ENCODE measurements at regions not wholly inside any gene's neighbourhood (a gene's known extent, or its start where the extent isn't known, plus 50 kb on each side); places are given as distances from the start of the nearest gene placed in this dataset.

DNA sequence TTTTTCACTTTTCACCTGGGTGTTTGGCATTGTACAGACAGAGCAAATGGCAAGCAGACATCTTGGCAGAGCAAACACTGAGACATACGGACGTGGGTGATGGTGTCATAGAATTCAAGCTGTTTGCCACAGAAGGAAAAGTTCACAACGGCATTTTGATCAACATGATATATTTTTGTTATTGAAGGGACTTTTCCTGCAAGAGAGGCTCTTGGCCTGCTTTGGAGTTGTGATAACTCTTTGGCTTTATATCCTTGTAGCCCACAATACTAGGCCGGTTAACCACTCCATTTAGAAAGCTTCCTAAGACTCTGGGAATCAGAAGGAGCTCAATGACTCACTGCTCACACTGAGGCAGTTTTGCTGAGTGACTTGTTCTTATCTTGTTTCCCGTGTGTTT is 1038.3 kb downstream of the TLE1 start:
- Histone ChIP-seq H3K4me2 (ENCODE audit: control insufficient read depth, insufficient read depth) (no peak overlapping the region), H3K36me3 (ENCODE audit: control insufficient read depth in 2 of 2, insufficient read depth in 2 of 2, low read length in 1 of 2) (no peaks in the 10 kb centered on the region), H2AFZ (ENCODE audit: control insufficient read depth, low read depth, low read length) (no peak overlapping the region), H3K27me3 (replicated peaks in 1 of 2; ENCODE audit: control insufficient read depth in 2 of 2, insufficient read depth in 2 of 2, low read length in 1 of 2) (no peaks in the 10 kb centered on the region), H4K20me1 (ENCODE audit: control insufficient read depth, insufficient read depth) (no peaks in the 10 kb centered on the region), H3K79me2 (ENCODE audit: control insufficient read depth, insufficient read depth, low read length) (no peaks in the 10 kb centered on the region), H3K27ac (ENCODE audit: control insufficient read depth, insufficient read depth) (no peak overlapping the region), H3K9ac (ENCODE audit: control insufficient read depth, insufficient read depth, low read length) (no peak overlapping the region), H3K9me3 (replicated peaks; ENCODE audit: control insufficient read depth, insufficient read depth, low read length) (no peaks in the 10 kb centered on the region), H3K4me1 (ENCODE audit: control insufficient read depth, insufficient read depth, low read length) (no peaks in the 10 kb centered on the region), H3K4me3 (no peak overlapping the region)
- ChIA-PET CTCF (no interaction called here), POLR2A (no interaction called here), SMC1A (ENCODE audit: uncharacterized antibody, unreplicated experiment) (no interaction called here), RAD21 (ENCODE audit: unreplicated experiment) (no interaction called here)
- no TSS peak for BruUV-seq (replicated peaks)
- DNase-seq (ENCODE audit: low read depth, low spot score), result no peak
- intact Hi-C loops (cut with micrococcal nuclease; ENCODE audit: unreplicated experiment), result no loop called here
- WGBS (ENCODE audit: insufficient coverage, insufficient replicate concordance, low lambda C conversion rate, missing lambda C conversion rate), result 36% methylated on average over 5 of the region's 5 CpGs
- no peak for FAIRE-seq
- no peak for TF ChIP-seq RELA (IDR thresholded peaks at IDR 0.05; ENCODE audit: borderline replicate concordance, partially characterized antibody)
- TF ChIP-seq YY1 (IDR thresholded peaks at IDR 0.05; ENCODE audit: low read depth, low read length), result no peak
- no peak for TF ChIP-seq NBN (IDR thresholded peaks at IDR 0.05)
- no peak for TF ChIP-seq CHD1 (IDR thresholded peaks at IDR 0.05; ENCODE audit: low read depth, low read length)
- TF ChIP-seq, protein P1, sequence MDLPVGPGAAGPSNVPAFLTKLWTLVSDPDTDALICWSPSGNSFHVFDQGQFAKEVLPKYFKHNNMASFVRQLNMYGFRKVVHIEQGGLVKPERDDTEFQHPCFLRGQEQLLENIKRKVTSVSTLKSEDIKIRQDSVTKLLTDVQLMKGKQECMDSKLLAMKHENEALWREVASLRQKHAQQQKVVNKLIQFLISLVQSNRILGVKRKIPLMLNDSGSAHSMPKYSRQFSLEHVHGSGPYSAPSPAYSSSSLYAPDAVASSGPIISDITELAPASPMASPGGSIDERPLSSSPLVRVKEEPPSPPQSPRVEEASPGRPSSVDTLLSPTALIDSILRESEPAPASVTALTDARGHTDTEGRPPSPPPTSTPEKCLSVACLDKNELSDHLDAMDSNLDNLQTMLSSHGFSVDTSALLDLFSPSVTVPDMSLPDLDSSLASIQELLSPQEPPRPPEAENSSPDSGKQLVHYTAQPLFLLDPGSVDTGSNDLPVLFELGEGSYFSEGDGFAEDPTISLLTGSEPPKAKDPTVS (IDR thresholded peaks at IDR 0.05; ENCODE audit: low read depth, low read length), result no peak
- no peak for TF ChIP-seq TCF3 (IDR thresholded peaks at IDR 0.05; ENCODE audit: borderline replicate concordance, insufficient read depth, low read depth, low read length)
- no peak for TF ChIP-seq CBFB (IDR thresholded peaks at IDR 0.05; ENCODE audit: low read depth)
- TF ChIP-seq HDAC2 (IDR thresholded peaks at IDR 0.05), result no peak
- no peak for TF ChIP-seq DPF2 (IDR thresholded peaks at IDR 0.05)
- TF ChIP-seq BACH1 (IDR thresholded peaks at IDR 0.05; ENCODE audit: borderline replicate concordance), result no peak
- ATAC-seq, result no peak
- in situ Hi-C loops (cut with MboI), result no loop called here

Data from GM12878 (cell line).